GM10248 (cell line): ENCODE measurements at regions not wholly inside any gene's neighbourhood (a gene's known extent, or its start where the extent isn't known, plus 50 kb on each side); places are given as distances from the start of the nearest gene placed in this dataset.
A peak's percentile ranks its signal among the peaks of the same experiment; 100 is the strongest.
"Not testable (repeated sequence)": the region's sequence is repeated elsewhere in the genome, so short reads cannot be mapped to it uniquely, and the experiment has no call there.

Source experiments
- CTCF ChIA-PET: fragments of 300-600 bp; sonication (Branson Sonifier 250); formaldehyde crosslinking; extraction: SDS; loops from one replicate; lab custom pipeline; 2021; ENCODE audit warnings: antibody characterized with exemption; lab: Yijun Ruan, JAX
- POLR2A ChIA-PET: fragments of 350-650 bp; sonication (Branson Sonifier 250); formaldehyde crosslinking; extraction: SDS; loops from one replicate; lab custom pipeline; 2020; ENCODE audit warnings: antibody characterized with exemption; lab: Yijun Ruan, JAX
- DNase-seq: peaks from one replicate; pipeline ENCODE4 v3.0.0; 2012; ENCODE audit errors: extremely low spot score

GRCh38 chr2:90297701-90298100, 1606.2 kb downstream of the RPIA start:
- POLR2A ChIA-PET, DNase-seq, CTCF ChIA-PET: not testable (repeated sequence)

DNA sequence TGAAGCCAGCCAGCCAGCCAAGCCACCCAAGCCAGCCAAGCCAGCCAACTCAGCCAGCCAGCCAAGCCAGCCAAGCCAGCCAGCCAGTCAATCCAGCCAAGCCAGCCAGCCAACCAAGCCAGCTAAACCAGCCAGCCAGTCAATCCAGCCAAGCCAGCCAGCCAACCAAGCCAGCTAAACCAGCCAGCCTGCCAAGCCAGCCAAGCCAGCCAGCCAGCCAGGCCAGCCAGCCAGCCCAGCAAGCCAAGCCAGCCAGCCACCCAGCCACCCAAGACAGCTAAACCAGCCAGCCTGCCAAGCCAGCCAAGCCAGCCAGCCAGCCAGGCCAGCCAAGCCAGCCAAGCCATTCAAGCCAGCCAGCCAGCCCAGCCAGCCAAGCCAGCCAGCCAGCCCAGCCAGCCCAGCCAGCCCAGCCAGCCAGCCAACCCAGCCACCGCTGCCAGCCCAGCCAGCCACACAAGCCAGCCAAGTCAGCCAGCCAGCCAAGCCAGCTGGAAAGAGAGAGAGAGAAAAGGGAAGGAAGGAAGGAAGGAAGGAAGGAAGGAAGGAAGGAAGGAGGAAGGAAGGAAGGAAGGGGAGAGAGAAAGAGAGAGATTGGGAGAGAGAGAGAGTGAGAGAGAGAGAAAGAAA, 1606.8 kb downstream of the RPIA start:
- CTCF ChIA-PET = not testable (repeated sequence)

GRCh38 chr2:90298983-90299382, 1607.5 kb downstream of the RPIA start:
- POLR2A ChIA-PET, DNase-seq, CTCF ChIA-PET: not testable (repeated sequence)

More for the DNA sequence above, 1606.8 kb downstream of the RPIA start:
- POLR2A ChIA-PET, DNase-seq: not testable (repeated sequence)

DNA sequence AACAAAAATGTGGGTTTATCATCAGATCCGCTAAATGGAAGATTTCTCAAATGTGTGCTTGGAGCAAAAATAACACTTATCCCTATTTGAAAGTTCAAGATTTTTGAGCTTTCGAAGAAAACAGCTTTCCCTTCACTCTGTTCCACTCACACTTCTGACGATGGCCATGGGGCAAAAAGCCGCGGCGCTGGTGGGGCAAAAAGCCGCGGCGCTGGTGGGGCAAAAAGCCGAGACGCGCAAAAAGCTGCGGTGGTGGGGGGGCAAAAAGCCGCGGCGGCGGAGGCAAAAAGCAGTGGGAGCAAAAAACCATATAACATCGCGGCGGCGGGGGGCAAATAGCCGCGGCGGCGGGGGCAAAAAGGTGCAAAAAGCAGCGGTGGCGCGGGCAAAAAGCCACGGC, 1631.5 kb downstream of the RPIA start:
- CTCF ChIA-PET, DNase-seq, POLR2A ChIA-PET: not testable (repeated sequence)

- CTCF ChIA-PET, POLR2A ChIA-PET, DNase-seq: not testable (repeated sequence)
Observed at GRCh38 chr2:90323612-90324558, 1632.4 kb downstream of the RPIA start.

- CTCF ChIA-PET, DNase-seq, POLR2A ChIA-PET: not testable (repeated sequence)
Observed at GRCh38 chr2:90324672-90325071, 1633.2 kb downstream of the RPIA start.

DNA sequence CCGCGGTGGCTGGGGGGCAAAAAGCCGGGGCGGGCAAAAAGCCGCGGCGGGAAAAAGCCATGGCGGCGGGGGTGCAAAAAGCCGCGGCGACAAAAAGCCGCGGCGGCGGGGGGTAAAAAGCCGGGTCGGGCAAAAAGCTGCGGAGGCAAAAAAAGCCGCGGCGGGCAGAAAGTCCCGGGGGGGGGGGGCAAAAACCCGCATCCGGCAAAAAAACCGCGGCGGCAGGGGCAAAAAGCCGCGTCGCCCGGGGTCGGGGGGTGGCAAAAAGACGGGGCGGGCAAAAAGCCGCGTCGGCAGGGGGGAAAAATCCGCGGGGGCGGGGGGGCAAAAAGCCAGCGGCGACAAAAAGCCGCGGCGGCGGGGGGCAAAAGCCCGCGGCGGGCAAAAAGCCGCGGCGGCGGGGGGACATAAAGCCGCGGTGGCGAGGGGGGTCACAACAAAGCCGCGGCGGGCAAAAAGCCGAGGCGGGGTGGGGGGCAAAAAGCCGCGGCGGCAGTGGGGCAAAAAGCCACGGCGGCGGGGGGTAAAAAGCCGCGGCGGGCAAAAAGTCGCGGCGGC, 1634.4 kb downstream of the RPIA start:
- POLR2A ChIA-PET, DNase-seq, CTCF ChIA-PET: not testable (repeated sequence)

- POLR2A ChIA-PET, DNase-seq, CTCF ChIA-PET: not testable (repeated sequence)
Observed at GRCh38 chr2:90355546-90355945, 1664.1 kb downstream of the RPIA start.

GRCh38 chr2:90359344-90359743, 1667.9 kb downstream of the RPIA start:
- CTCF ChIA-PET, POLR2A ChIA-PET: not testable (repeated sequence)
- peak; percentile 0 for DNase-seq

DNA sequence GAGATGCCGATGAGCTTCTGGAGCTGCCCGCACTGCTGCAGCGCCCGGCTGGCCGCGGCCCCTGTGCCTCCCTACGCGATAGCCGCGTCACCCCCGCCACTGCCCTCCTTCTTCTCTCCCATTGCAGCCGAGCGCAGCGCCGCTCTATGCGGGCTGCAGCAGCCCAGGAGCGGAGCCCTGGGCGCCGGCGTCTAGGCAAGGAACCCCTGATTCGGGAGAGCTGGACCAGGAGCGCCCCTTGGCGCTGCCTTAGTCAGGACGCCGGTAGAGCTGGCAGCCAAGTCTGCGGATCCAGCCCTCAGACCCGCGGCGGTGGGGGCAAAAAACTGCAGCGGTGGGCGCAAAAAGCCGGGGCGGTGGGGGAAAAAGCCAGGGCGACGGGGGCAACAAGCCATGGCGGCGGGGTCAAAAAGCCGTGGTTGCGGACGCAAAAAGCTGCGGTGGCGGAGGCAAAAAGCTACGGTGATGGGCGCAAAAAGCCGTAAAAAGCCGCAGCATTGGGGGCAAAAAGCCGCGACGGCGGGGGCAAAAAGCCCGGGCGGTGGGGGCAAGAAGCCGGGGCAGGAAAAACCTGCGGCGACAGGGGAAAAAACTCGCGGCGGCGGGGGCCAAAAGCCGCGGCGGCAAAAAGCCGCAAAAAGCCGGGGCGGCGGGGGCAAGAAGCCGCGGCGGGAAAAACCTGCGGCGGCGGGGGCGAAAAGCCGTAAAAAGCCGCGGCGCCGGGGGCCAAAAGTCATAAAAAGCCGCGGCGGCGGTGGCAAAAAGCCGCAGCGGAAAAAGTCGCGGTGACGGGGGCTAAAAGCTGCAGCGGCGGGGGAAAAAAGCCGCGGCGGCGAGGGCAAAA, 1668.6 kb downstream of the RPIA start:
- POLR2A ChIA-PET, CTCF ChIA-PET: not testable (repeated sequence)
- peak; percentile 0 for DNase-seq

DNA sequence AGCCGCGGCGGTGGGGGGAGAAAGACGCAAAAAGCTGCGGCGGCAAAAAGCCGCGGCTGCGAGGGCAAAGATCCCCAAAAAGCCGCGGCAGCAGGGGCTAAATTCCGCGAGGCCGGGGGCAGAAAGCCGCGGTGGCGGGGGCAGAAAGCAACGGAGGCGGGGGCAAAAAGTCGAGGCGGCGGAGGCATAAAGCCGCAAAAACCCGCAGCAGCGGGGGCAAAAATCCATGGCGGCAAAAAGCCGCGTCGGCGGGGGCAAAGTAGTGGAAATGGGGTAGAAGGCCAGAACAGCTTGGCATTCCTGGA, 1669.2 kb downstream of the RPIA start:
- DNase-seq, CTCF ChIA-PET, POLR2A ChIA-PET: not testable (repeated sequence)
